PC-3 (cell line): ENCODE measurements at regions not wholly inside any gene's neighbourhood (a gene's known extent, or its start where the extent isn't known, plus 50 kb on each side); places are given as distances from the start of the nearest gene placed in this dataset.

Source experiments
- ATAC-seq: fragments of 200-7000 bp; cut with Tn5 transposase; 2 replicates; pipeline ENCODE4 v1.9.1; 2020; ENCODE audit warnings: mild to moderate bottlenecking, moderate library complexity
- BruUV-seq: library from RNA; stranded (reverse); fragments of 400-500 nt; replicated peaks from 2 replicates; lab custom pipeline; 2021; lab: Mats Ljungman, UMichigan
- CTCF ChIA-PET: fragments of 300-600 bp; sonication (Branson Sonifier 250); formaldehyde crosslinking; loops from one replicate; lab custom pipeline; 2022; ENCODE audit warnings: antibody characterized with exemption; lab: Charles Lee
- POLR2A ChIA-PET: fragments of 300-600 bp; sonication (Branson Sonifier 250); formaldehyde crosslinking; loops from one replicate; lab custom pipeline; 2022; ENCODE audit warnings: antibody characterized with exemption; ENCODE audit not compliant: unreplicated experiment; lab: Charles Lee
- DNase-seq: peaks from one replicate; pipeline ENCODE4 v3.0.0-alpha.2; 2015
- H2AFZ ChIP-seq: fragments of 300-600 bp; sonication (generic); 2 replicates; pipeline ENCODE4 v1.6.0; 2016; ENCODE audit warnings: antibody characterized with exemption, low read length
- H3F3A ChIP-seq: fragments of 300-600 bp; sonication (generic); one replicate; pipeline ENCODE4 v1.6.0; 2017; ENCODE audit warnings: antibody characterized with exemption, low read length, control low read depth, mild to moderate bottlenecking; ENCODE audit not compliant: unreplicated experiment
- H3K27ac ChIP-seq: fragments of 300-600 bp; sonication (generic); 2 replicates; pipeline ENCODE4 v1.5.1; 2016; ENCODE audit warnings: mild to moderate bottlenecking, low read length
- H3K27me3 ChIP-seq: fragments of 300-600 bp; sonication (generic); 2 replicates; pipeline ENCODE4 v1.6.1; 2016; ENCODE audit warnings: low read length, mixed read lengths
- H3K36me3 ChIP-seq: fragments of 300-600 bp; sonication (generic); 2 replicates; pipeline ENCODE4 v1.6.1; 2016; ENCODE audit warnings: low read depth, mixed run types, low read length, mixed read lengths
- H3K4me1 ChIP-seq: fragments of 300-600 bp; sonication (generic); 2 replicates; pipeline ENCODE4 v1.5.1; 2016; ENCODE audit warnings: low read length; ENCODE audit not compliant: insufficient read depth
- H3K4me2 ChIP-seq: fragments of 300-600 bp; sonication (generic); 2 replicates; pipeline ENCODE4 v1.6.0; 2016; ENCODE audit warnings: low read length
- H3K4me3 ChIP-seq: fragments of 300-600 bp; sonication (generic); 2 replicates; pipeline ENCODE4 v1.5.1; 2016; ENCODE audit warnings: mild to moderate bottlenecking, low read length, mixed read lengths
- H3K79me2 ChIP-seq: fragments of 300-600 bp; sonication (generic); 2 replicates; pipeline ENCODE4 v1.6.1; 2017; ENCODE audit warnings: low read length, mixed read lengths
- H3K9ac ChIP-seq: fragments of 300-600 bp; sonication (generic); 2 replicates; pipeline ENCODE4 v1.6.0; 2016; ENCODE audit warnings: mild to moderate bottlenecking, low read length
- H3K9me2 ChIP-seq: fragments of 300-600 bp; sonication (generic); replicated peaks from 2 replicates; pipeline ENCODE4 v1.6.1; 2016; ENCODE audit warnings: mixed run types, low read length, mixed read lengths
- H3K9me3 ChIP-seq: fragments of 300-600 bp; sonication (generic); 2 replicates; pipeline ENCODE4 v1.6.1; 2016; ENCODE audit warnings: low read length, mixed read lengths
- H4K20me1 ChIP-seq: fragments of 300-600 bp; sonication (generic); 2 replicates; pipeline ENCODE4 v1.6.1; 2016; ENCODE audit warnings: low read length, mixed read lengths
- CTCF ChIP-seq: fragments of 300-600 bp; sonication (generic); conservative IDR thresholded peaks from 2 replicates; pipeline ENCODE4 v1.5.1; 2017; ENCODE audit warnings: antibody characterized with exemption, low read depth, mild to moderate bottlenecking, low read length
- EZH2 ChIP-seq: fragments of 300-600 bp; sonication (generic); IDR thresholded peaks from one replicate; pipeline ENCODE4 v1.6.1; 2017; ENCODE audit warnings: antibody characterized with exemption, mild to moderate bottlenecking, low read length; ENCODE audit not compliant: unreplicated experiment
- EZH2phosphoT487 ChIP-seq: fragments of 300-600 bp; sonication (generic); IDR thresholded peaks from 2 replicates; pipeline ENCODE4 v1.6.1; 2018; ENCODE audit warnings: mild to moderate bottlenecking, antibody characterized with exemption, low read length, borderline replicate concordance
- intact Hi-C: fragments of 100-400 bp; cut with micrococcal nuclease; formaldehyde crosslinking; loops from 2 replicates; pipeline ENCODE4 v1.9.0; 2023

- no peak for ATAC-seq
- no peak for DNase-seq
- Histone ChIP-seq H3K4me2 (no peak overlapping the region), H3K9ac (no peak overlapping the region), H3K27ac (no peak overlapping the region), H3K9me2 (no peaks in the 10 kb centered on the region), H3K27me3 (no peaks in the 10 kb centered on the region), H3F3A (no peaks in the 10 kb centered on the region), H3K79me2 (no peaks in the 10 kb centered on the region), H3K9me3 (no peaks in the 10 kb centered on the region), H3K4me1 (peaks cover 25% of the 10 kb centered on the region), H4K20me1 (no peaks in the 10 kb centered on the region), H3K36me3 (no peaks in the 10 kb centered on the region), H3K4me3 (no peak overlapping the region), H2AFZ (no peak overlapping the region)
- ChIA-PET POLR2A (interaction anchor here (0.6 kb wide), 2 partner anchors 381 to 441 kb away, joined by 4 to 7 read pairs; no protein-coding TSS in a partner anchor), CTCF (no interaction called here)
- TF ChIP-seq EZH2phosphoT487 (no peak), EZH2 (no peak), CTCF (no peak)
- BruUV-seq, result no TSS peak
- intact Hi-C loops, result no loop called here
These were observed 179.9 kb downstream of the ETAA1 start for GRCh38 chr2:67576991-67577390.

GRCh38 chr2:67579216-67579615 is 182.1 kb downstream of the ETAA1 start:
- no TSS peak for BruUV-seq
- DNase-seq (no peak), ATAC-seq (peak; percentile 18; the same call in 1 of the 2 replicates)
- ChIA-PET POLR2A (no interaction called here), CTCF (no interaction called here)
- Histone ChIP-seq H3K4me3 (no peak overlapping the region), H3F3A (no peaks in the 10 kb centered on the region), H3K27me3 (no peaks in the 10 kb centered on the region), H3K36me3 (no peaks in the 10 kb centered on the region; the same call in 1 of the 2 replicates), H3K4me2 (no peak overlapping the region), H3K9ac (no peak overlapping the region), H3K79me2 (no peaks in the 10 kb centered on the region), H2AFZ (no peak overlapping the region), H3K4me1 (peaks cover 3% of the 10 kb centered on the region), H3K9me3 (peaks cover 7% of the 10 kb centered on the region), H3K9me2 (no peaks in the 10 kb centered on the region), H3K27ac (no peak overlapping the region), H4K20me1 (no peaks in the 10 kb centered on the region)
- TF ChIP-seq CTCF (no peak), EZH2 (no peak), EZH2phosphoT487 (no peak)
- intact Hi-C loops, result no loop called here

GRCh38 chr2:67579806-67580205 is 182.7 kb downstream of the ETAA1 start:
- intact Hi-C loops, result no loop called here
- H3K4me3 ChIP-seq, result no peak overlapping the region
- H4K20me1 ChIP-seq, result no peaks in the 10 kb centered on the region
- ChIA-PET POLR2A (no interaction called here), CTCF (no interaction called here)
- no peak for ATAC-seq
- H3K9ac ChIP-seq, result no peak overlapping the region
- TF ChIP-seq EZH2, result no peak
- no peak for TF ChIP-seq CTCF
- no peaks in the 10 kb centered on the region for H3K79me2 ChIP-seq
- no peaks in the 10 kb centered on the region for H3K9me2 ChIP-seq
- H2AFZ ChIP-seq, result no peak overlapping the region
- BruUV-seq, result no TSS peak
- no peaks in the 10 kb centered on the region for H3K4me1 ChIP-seq
- H3K36me3 ChIP-seq, result no peaks in the 10 kb centered on the region; the same call in 1 of the 2 replicates
- H3K27me3 ChIP-seq, result no peaks in the 10 kb centered on the region
- no peaks in the 10 kb centered on the region for H3F3A ChIP-seq
- no peak for DNase-seq
- H3K9me3 ChIP-seq, result peaks cover 12% of the 10 kb centered on the region
- H3K4me2 ChIP-seq, result no peak overlapping the region
- no peak overlapping the region for H3K27ac ChIP-seq
